HG03378 (cell line): ENCODE measurements at regions not wholly inside any gene's neighbourhood (a gene's known extent, or its start where the extent isn't known, plus 50 kb on each side); places are given as distances from the start of the nearest gene placed in this dataset.
"Not testable (repeated sequence)": the region's sequence is repeated elsewhere in the genome, so short reads cannot be mapped to it uniquely, and the experiment has no call there.

Experiments
- ATAC-seq: cut with Tn5 transposase; IDR thresholded peaks from one replicate; pipeline ENCODE4 v1.9.1; 2021; ENCODE audit warnings: mild to moderate bottlenecking, moderate library complexity; ENCODE audit not compliant: unreplicated experiment

DNA sequence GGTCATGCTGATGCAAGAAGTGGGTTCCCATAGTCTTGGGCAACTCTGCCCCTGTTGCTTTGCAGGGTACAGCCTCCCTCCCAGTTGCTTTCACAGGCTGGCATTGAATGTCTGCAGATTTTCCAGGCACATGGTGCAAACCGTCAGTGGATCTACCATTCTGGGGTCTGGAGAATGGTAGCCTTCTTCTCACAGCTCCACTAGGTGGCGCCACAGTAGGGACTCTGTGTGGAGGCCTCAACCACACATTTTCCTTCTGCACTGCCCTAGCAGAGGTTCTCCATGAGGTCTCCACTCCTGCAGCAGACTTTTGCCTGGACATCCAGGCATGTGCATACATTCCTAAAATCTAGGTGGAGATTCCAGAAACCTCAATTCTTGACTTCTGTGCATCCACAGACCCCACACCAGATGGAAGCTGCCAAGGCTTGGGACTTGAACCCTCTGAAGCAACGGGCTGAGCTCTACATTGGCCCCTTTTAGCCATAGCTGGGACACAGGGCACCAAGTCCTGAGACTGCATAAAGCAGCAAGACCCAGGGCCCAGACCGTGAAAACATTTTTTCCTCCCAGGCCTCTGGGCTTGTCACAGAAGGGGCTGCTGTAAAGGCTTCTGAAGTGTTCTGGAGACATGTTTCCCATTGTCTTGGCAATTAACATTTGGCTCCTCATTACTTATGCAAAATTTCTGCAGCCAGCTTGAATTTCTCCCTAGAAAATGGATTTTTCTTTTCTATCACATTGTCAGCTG is 466.2 kb upstream of the PBX1 start:
- ATAC-seq: no peak

- no peak for ATAC-seq
Observed at GRCh38 chr1:164093543-164093942, 465.4 kb upstream of the PBX1 start.

DNA sequence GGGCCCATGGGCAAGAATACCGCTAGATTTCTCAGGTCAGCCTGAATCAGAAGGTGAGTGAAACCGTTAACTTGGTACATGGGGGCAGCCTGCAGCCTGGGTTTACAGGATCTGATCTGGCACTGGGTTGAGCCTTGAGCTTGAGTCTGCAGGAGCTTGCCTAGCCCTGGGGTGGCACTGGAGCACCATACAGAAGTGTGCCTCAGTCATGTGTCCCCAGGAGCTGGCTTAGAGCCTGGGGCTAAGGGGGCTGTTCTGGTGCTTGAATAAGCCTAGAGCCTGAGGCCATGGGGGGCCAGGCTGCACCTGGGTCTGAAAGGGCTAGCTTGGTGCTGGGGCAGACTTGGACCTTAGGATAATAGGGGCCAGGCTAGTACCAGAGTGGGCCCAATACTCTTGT is 457.2 kb upstream of the PBX1 start:
- ATAC-seq: no peak

- no peak for ATAC-seq
Observed at GRCh38 chr1:164131949-164132348, 427.0 kb upstream of the PBX1 start.

GRCh38 chr1:164137273-164137925 is 421.6 kb upstream of the PBX1 start:
- ATAC-seq: no peak

DNA sequence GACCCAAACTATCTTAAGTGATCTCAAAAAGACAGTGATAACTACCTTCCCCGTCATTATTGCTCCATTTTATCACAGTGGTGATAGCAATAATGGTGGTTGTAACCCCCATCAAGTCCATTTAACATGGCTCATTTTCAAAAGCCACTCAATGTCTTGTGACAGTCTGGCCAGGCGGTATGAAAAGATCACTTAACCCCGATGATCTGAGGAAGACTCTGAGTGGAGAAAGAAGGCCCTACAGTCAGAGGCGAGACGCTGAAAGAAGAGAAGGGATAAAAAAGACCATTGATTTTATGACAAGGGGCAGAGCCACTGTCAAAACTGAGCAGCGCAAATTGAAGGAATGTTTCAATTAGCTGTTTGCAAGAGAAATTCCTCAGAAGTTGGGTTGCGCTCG is 417.2 kb upstream of the PBX1 start:
- no peak for ATAC-seq

GRCh38 chr1:164154622-164155021 is 404.4 kb upstream of the PBX1 start:
- ATAC-seq: no peak

- ATAC-seq: no peak
Observed at GRCh38 chr1:164155347-164155746, 403.6 kb upstream of the PBX1 start.

DNA sequence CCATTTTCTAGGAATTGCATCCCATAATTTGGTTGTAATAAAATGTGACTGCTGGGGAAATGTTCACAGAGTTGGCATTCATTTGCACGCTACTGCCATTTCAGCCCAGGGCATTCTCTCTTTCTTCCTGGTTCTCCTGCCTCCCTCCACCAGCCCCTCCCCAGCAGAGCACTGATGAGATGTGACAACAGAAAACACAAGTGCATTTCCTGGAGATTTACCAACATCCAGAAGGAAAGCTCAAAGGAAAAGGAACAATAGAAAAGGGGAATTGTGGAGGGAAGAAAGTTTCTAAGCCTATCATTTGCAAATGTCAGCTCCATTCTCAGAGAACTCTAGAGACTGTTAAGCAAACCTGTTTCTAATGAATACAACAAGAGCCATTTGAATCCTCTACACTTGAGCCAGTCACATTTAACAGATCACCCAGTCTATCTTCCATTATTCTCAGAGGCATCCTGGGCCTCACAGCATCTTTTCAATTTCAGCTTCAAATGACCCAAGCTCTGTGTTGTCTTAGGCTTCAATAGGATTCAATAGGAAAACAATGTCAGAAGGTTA is 395.6 kb upstream of the PBX1 start:
- no peak for ATAC-seq

DNA sequence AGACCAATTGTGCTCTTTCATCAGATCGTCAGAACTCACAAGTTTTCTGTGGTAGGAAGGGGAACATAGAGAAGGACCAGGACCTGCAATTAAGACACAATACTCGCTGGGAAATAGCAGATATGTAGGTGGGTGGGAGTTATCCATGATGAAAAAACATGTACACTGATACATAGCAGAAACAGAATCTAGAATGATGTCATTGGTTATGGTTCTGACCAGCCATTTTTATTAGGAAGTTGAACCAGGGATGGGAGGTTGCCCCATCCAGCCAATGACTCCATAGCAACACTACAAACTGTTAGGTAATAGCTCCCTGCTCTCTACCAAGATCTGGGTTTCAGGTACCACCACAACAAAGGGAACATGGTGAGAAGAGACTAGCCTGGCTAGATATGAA is 393.5 kb upstream of the PBX1 start:
- ATAC-seq: no peak

DNA sequence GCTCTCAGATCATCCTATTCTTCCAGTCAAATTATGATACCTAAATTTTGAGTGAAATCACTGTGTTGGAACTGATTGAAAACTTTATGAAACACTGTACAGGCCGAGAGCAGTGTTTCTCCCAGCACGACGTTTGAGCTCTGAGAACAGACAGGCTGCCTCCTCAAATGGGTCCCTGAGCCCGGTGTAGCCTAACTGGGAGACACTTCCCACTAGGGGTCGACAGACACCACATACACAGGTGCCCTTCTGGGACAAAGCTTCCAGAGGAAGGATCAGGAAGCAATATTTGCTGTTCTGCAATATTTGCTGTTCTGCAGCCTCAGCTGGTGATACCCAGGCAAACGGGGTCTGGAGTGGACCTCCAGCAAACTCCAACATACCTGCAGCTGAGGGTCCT is 392.5 kb upstream of the PBX1 start:
- ATAC-seq: not testable (repeated sequence)

GRCh38 chr1:164177118-164177517 is 381.9 kb upstream of the PBX1 start:
- no peak for ATAC-seq

DNA sequence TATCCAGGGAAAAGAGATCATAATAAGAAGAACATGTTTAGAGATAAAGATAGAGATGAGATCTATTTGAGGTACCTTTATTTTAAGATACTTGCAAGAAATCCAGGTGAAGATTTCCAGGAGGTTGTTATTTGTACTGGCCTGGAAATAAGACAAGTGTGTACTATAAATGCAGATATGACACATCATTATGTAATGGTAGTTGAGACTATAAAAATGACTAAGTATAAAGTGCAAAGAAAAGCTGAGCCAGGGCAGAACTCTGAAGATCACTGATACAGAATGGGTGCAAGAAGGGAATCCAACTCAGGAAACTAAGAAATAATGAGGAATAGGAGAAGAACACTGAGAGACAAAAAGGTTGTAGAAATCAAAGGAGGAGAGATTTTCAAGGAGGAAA is 378.2 kb upstream of the PBX1 start:
- no peak for ATAC-seq

GRCh38 chr1:164183854-164184635 is 374.9 kb upstream of the PBX1 start:
- no peak for ATAC-seq

DNA sequence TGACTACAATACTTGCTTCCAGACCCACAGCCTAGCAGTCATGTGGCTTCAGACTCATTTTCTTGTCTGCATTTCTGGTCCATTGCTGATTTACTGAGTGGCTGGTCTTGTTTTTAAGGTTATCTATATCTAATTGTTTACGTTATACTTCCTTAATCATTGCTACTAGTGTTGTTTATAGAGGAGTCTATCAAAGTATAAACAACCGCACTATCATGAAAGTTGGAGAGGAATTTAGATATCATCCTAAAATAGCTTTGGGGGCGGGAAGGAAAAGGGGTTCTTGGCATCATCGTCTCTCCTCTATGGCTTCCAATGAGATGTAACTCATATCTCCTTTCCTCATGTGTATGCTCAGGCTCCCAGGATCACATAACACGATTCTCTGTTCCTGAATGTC is 372.1 kb upstream of the PBX1 start:
- ATAC-seq: no peak

- no peak for ATAC-seq
Observed at GRCh38 chr1:164188497-164188896, 370.5 kb upstream of the PBX1 start.

DNA sequence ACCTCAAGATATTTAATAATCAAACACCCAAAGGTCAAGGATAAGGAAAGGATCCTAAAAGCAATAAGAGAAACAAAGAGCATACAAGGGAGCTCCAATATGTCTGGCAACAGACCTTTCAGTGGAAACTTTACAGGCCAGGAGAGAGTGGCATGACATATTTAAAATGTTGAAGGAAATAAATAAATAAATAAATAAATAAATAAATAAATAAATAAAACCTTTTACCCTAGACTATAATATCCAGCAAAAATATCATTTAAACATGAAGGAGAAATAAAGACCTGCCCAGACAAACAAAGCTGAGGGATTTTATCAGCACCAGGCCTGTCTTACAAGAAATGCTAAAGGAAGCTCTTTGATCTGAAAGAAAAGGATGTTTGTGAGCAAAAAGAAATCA is 367.8 kb upstream of the PBX1 start:
- ATAC-seq: no peak

DNA sequence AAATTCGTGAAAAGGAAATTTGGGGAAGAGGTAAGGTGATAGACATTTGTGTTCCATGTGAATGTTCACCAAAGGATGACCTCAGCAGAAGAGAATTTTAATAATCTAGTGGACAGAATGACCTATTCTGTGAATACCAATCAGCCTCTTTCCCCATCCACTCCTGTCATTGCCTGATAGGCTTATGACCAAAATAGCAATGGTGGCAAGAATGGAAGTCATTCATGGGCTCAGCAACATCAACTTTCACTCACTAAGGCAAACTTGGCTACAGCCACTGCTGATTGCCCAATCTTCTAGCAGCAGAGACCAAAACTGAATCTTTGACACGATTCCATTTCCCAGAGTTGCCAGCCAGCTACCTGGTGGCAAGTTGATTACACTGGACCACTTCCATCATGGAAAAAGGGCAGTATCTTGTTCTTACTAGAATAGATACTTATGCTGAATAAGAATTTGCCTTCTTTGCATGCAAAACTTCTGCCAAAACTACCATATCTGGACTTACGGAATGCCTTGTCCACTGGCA is 348.7 kb upstream of the PBX1 start:
- no peak for ATAC-seq

DNA sequence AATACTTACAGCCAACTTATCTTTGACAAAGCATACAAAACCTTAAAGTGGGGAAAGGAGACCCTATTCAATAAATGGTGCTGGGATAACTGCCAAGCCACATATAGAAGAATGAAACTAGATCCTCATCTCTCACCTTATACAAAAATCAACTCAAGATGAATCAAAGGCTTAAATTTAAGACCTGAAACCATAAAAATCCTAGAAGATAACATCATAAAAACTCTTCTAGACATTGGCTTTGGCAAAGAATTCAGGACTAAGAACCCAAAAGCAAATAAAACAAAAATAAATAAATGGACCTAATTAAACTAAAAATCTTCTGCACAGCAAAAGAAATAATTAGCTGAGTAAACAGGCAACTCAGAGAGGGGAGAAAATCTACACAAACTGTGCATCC is 335.6 kb upstream of the PBX1 start:
- no peak for ATAC-seq

DNA sequence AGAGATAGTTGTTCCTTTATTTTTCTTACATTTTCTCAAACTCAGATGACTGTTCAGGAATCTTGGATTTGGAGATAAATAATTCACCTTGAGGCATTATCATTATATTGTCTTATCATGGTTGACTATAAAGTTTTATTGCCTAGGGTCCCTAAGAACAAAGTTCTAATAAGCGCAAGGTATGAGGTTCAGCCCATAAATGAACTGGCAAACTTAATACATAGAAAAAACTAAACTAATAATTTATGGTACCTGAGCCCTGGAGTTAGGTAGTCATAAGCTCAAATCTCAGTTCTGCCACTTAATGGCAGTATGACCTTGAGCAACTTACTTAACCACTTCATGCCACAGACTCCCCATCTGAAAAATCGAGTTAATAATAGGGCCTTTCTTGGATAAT is 334.0 kb upstream of the PBX1 start:
- no peak for ATAC-seq

GRCh38 chr1:164226977-164227376 is 332.0 kb upstream of the PBX1 start:
- ATAC-seq: no peak
